Panc1 (cell line): ENCODE measurements at regions not wholly inside any gene's neighbourhood (a gene's known extent, or its start where the extent isn't known, plus 50 kb on each side); places are given as distances from the start of the nearest gene placed in this dataset.

ENCODE experiments used
- CTCF ChIP-seq: fragments of 450-650 bp; IDR thresholded peaks from 2 replicates; pipeline ENCODE4 v1.5.1; 2017; ENCODE audit warnings: mild to moderate bottlenecking
- POLR2AphosphoS5 ChIP-seq: IDR thresholded peaks from 2 replicates; pipeline ENCODE4 v1.6.1; 2012; ENCODE audit warnings: mild to moderate bottlenecking, low read depth, low read length, moderate library complexity
- TCF7L2 ChIP-seq: IDR thresholded peaks from 2 replicates; pipeline ENCODE4 v1.6.1; 2011; ENCODE audit warnings: mild to moderate bottlenecking, low read depth, low read length, inconsistent platforms

DNA sequence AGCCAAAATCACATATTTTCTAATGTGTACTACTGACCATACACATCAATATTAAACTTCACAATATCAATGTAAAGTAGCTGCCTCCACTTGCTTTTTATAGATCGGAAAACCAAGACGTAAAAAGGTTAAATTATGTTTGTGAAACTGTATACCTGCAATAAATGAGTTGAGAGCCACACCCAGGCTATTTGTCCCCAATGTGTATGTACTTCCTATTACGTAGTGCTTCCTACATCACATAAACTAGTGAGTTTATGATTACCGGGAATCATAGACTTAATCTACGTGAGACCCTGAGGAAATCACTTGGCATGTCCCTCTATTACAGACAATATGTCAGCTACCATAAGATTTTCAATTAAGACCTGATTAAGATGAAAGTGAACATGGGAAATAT, 903.4 kb downstream of the RAB28 start:
- no peak for TF ChIP-seq CTCF
- no peak for TF ChIP-seq TCF7L2
- TF ChIP-seq POLR2AphosphoS5, result no peak
